H1 (cell line): ENCODE measurements at regions not wholly inside any gene's neighbourhood (a gene's known extent, or its start where the extent isn't known, plus 50 kb on each side); places are given as distances from the start of the nearest gene placed in this dataset.

Experiments used
- CBX8 ChIP-seq: fragments of 300-800, 300-1000 bp; sonication (generic); IDR thresholded peaks from 2 replicates; pipeline ENCODE4 v1.7.1; 2016; ENCODE audit warnings: low read depth, low read length, borderline replicate concordance
- HDAC2 ChIP-seq, 2 experiments: fragments of 300-600 bp in 1 of 2; sonication (generic) in 1 of 2; IDR thresholded peaks; 2 replicates each; pipeline ENCODE4 v1.6.1; 2011 to 2012; ENCODE audit warnings: low read depth in 2 of 2, low read length in 2 of 2, mild to moderate bottlenecking in 2 of 2, moderate library complexity in 2 of 2, borderline replicate concordance in 1 of 2, inconsistent platforms in 1 of 2
- RNF2 ChIP-seq: fragments of 200-900, 300-1000 bp; sonication (generic); IDR thresholded peaks from 2 replicates; pipeline ENCODE4 v1.7.1; 2016; ENCODE audit warnings: borderline replicate concordance, low read depth, mild to moderate bottlenecking, antibody characterized with exemption, low read length; ENCODE audit not compliant: poor library complexity, severe bottlenecking; ENCODE audit errors: missing control alignments
- SIN3A ChIP-seq, 2 experiments: IDR thresholded peaks in 1 of 2; conservative IDR thresholded peaks in 1 of 2; 2 replicates each; pipeline ENCODE4 v1.6.1; 2011 to 2012; ENCODE audit warnings: low read length in 2 of 2, improper control_type of control experiment in 1 of 2, low read depth in 1 of 2, mild to moderate bottlenecking in 1 of 2
- SP1 ChIP-seq: IDR thresholded peaks from 2 replicates; pipeline ENCODE4 v1.6.1; 2011; ENCODE audit warnings: low read depth, low read length
- TF ChIP-seq, protein P1 (sequence below), 3 experiments: IDR thresholded peaks; 1 replicate in 2 of 3; 2 replicates in 1 of 3; pipeline versions ENCODE4 v1.5.1 to v1.6.1; 2011; ENCODE audit warnings: low read length in 3 of 3, mild to moderate bottlenecking in 3 of 3, inconsistent platforms in 2 of 3, low read depth in 1 of 3, moderate library complexity in 1 of 3; ENCODE audit not compliant: insufficient read depth in 1 of 3; ENCODE audit errors: control extremely low read depth in 1 of 3

DNA sequence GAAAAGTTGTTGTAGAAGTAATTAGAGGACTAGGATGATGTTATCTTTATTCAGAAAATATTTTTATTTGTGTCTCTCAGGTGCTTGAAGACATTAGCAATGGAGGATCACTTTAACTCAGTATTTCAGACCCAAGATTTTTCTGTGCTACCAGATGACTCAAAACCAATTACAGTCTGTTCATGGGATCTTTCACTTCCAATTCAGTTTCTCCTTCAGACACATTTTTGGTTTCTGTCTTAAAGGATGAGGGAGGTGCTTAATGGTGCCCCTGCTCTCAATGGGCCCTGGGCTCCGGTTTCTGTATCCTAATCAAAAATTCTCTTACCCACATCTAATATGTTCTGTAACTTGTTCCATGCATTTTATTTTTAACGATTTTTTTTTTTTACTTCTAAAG, 53.7 kb upstream of the HDAC4 start:
- TF ChIP-seq SIN3A (conservative IDR thresholded peaks at IDR 0.05 in 1 of 2, IDR thresholded peaks at IDR 0.05 in 1 of 2; ENCODE audit: low read depth in 1 of 2, low read length in 2 of 2) (no peak), CBX8 (no peak), RNF2 (no peak), SP1 (no peak), HDAC2 (IDR thresholded peaks at IDR 0.05; ENCODE audit: borderline replicate concordance in 1 of 2, low read depth in 2 of 2, low read length in 2 of 2) (no peak)
- TF ChIP-seq, protein P1, sequence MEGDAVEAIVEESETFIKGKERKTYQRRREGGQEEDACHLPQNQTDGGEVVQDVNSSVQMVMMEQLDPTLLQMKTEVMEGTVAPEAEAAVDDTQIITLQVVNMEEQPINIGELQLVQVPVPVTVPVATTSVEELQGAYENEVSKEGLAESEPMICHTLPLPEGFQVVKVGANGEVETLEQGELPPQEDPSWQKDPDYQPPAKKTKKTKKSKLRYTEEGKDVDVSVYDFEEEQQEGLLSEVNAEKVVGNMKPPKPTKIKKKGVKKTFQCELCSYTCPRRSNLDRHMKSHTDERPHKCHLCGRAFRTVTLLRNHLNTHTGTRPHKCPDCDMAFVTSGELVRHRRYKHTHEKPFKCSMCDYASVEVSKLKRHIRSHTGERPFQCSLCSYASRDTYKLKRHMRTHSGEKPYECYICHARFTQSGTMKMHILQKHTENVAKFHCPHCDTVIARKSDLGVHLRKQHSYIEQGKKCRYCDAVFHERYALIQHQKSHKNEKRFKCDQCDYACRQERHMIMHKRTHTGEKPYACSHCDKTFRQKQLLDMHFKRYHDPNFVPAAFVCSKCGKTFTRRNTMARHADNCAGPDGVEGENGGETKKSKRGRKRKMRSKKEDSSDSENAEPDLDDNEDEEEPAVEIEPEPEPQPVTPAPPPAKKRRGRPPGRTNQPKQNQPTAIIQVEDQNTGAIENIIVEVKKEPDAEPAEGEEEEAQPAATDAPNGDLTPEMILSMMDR (IDR thresholded peaks at IDR 0.05; ENCODE audit: control extremely low read depth in 1 of 3, insufficient read depth in 1 of 3, low read depth in 1 of 3, low read length in 3 of 3): no peak
